ENCODE measurements at regions not wholly inside any gene's neighbourhood (a gene's known extent, or its start where the extent isn't known, plus 50 kb on each side); places are given as distances from the start of the nearest gene placed in this dataset.

GRCh38 chr1:86245566-86246190 lies 89.1 kb upstream of the COL24A1 start:
- H3K27me3 Mint-ChIP-seq: no peaks in the 10 kb centered on the region
- H3K27ac Mint-ChIP-seq: no peak overlapping the region
- H3K36me3 Mint-ChIP-seq (ENCODE audit: low read depth): no peaks in the 10 kb centered on the region
- ATAC-seq (ENCODE audit: low read depth): no peak
- no peaks in the 10 kb centered on the region for H3K9me3 Mint-ChIP-seq
- H3K4me3 Mint-ChIP-seq: no peak overlapping the region
- no peak for DNase-seq
- ChIA-PET CTCF (no interaction called here), POLR2A (no interaction called here)
- H3K4me1 Mint-ChIP-seq: no peaks in the 10 kb centered on the region
- TF ChIP-seq CTCF (IDR thresholded peaks at IDR 0.05): no peak
- intact Hi-C loops (cut with micrococcal nuclease): no loop called here

- no peak overlapping the region for H3K27ac Mint-ChIP-seq
These were observed 83.3 kb upstream of the COL24A1 start for GRCh38 chr1:86239894-86240293.

GRCh38 chr1:86239490-86239889 lies 82.9 kb upstream of the COL24A1 start:
- intact Hi-C loops (cut with micrococcal nuclease): no loop called here
- H3K4me3 Mint-ChIP-seq: no peak overlapping the region
- H3K27ac Mint-ChIP-seq: no peak overlapping the region
- CTCF ChIA-PET: no interaction called here
- no peak for DNase-seq
- POLR2A ChIA-PET: no interaction called here
- H3K4me1 Mint-ChIP-seq: no peaks in the 10 kb centered on the region
- no peak for ATAC-seq (ENCODE audit: low read depth)
- no peak for TF ChIP-seq CTCF (IDR thresholded peaks at IDR 0.05)
- no peaks in the 10 kb centered on the region for H3K27me3 Mint-ChIP-seq
- no peaks in the 10 kb centered on the region for H3K36me3 Mint-ChIP-seq (ENCODE audit: low read depth)
- peaks cover 3% of the 10 kb centered on the region for H3K9me3 Mint-ChIP-seq

More at GRCh38 chr1:86239894-86240293, 83.3 kb upstream of the COL24A1 start:
- no peak for TF ChIP-seq CTCF (IDR thresholded peaks at IDR 0.05)
- H3K9me3 Mint-ChIP-seq: peaks cover 3% of the 10 kb centered on the region
- H3K36me3 Mint-ChIP-seq (ENCODE audit: low read depth): no peaks in the 10 kb centered on the region
- CTCF ChIA-PET: no interaction called here
- ATAC-seq (ENCODE audit: low read depth) (no peak), DNase-seq (no peak)
- no peak overlapping the region for H3K4me3 Mint-ChIP-seq
- POLR2A ChIA-PET: no interaction called here
- intact Hi-C loops (cut with micrococcal nuclease): no loop called here
- no peaks in the 10 kb centered on the region for H3K27me3 Mint-ChIP-seq
- no peaks in the 10 kb centered on the region for H3K4me1 Mint-ChIP-seq

- no peak for DNase-seq
- no peak for TF ChIP-seq CTCF (IDR thresholded peaks at IDR 0.05)
- peaks cover 3% of the 10 kb centered on the region for H3K9me3 Mint-ChIP-seq
- no peak for ATAC-seq (ENCODE audit: low read depth)
- H3K4me3 Mint-ChIP-seq: no peak overlapping the region
- intact Hi-C loops (cut with micrococcal nuclease): no loop called here
- H3K4me1 Mint-ChIP-seq: no peaks in the 10 kb centered on the region
- no peaks in the 10 kb centered on the region for H3K27me3 Mint-ChIP-seq
- H3K36me3 Mint-ChIP-seq (ENCODE audit: low read depth): no peaks in the 10 kb centered on the region
- ChIA-PET CTCF (no interaction called here), POLR2A (no interaction called here)
- H3K27ac Mint-ChIP-seq: no peak overlapping the region
These were observed 81.7 kb upstream of the COL24A1 start for GRCh38 chr1:86238226-86238625.

GRCh38 chr1:86235852-86236251 lies 79.3 kb upstream of the COL24A1 start:
- DNase-seq (no peak), ATAC-seq (ENCODE audit: low read depth) (no peak)
- Mint-ChIP-seq H3K27ac (no peak overlapping the region), H3K4me1 (no peaks in the 10 kb centered on the region), H3K9me3 (peaks cover 3% of the 10 kb centered on the region), H3K4me3 (no peak overlapping the region), H3K36me3 (ENCODE audit: low read depth) (no peaks in the 10 kb centered on the region), H3K27me3 (no peaks in the 10 kb centered on the region)
- no peak for TF ChIP-seq CTCF (IDR thresholded peaks at IDR 0.05)
- POLR2A ChIA-PET: no interaction called here
- intact Hi-C loops (cut with micrococcal nuclease): no loop called here
- CTCF ChIA-PET: no interaction called here

Data from activated B cell treated with CpG ODN at 0.5 μM for 24 hours (primary cell).